Suprapubic skin (tissue), 4 donors: ENCODE measurements at regions not wholly inside any gene's neighbourhood (a gene's known extent, or its start where the extent isn't known, plus 50 kb on each side); places are given as distances from the start of the nearest gene placed in this dataset.

Experiments used
- DNase-seq, 2 donors: peaks; one replicate each; pipeline ENCODE4 v3.0.0-alpha.2; 2019; ENCODE audit warnings: low spot score in 2 of 2
- H3K27ac ChIP-seq: fragments of 200-600 bp; sonication (generic); one replicate; pipeline ENCODE4 v1.5.1; 2019
- H3K27me3 ChIP-seq: fragments of 200-600 bp; sonication (generic); one replicate; pipeline ENCODE4 v1.5.1; 2019
- H3K36me3 ChIP-seq: fragments of 200-600 bp; sonication (generic); one replicate; pipeline ENCODE4 v1.5.1; 2019
- H3K4me1 ChIP-seq: fragments of 200-600 bp; sonication (generic); one replicate; pipeline ENCODE4 v1.5.1; 2019
- H3K4me3 ChIP-seq: fragments of 200-600 bp; sonication (generic); one replicate; pipeline ENCODE4 v1.5.1; 2019; ENCODE audit warnings: mild to moderate bottlenecking
- H3K9me3 ChIP-seq: fragments of 200-600 bp; sonication (generic); one replicate; pipeline ENCODE4 v1.5.1; 2019
- CTCF ChIP-seq, 2 donors: fragments of 200-600 bp in 1 of 2; fragments of 450-650 bp in 1 of 2; sonication (generic) in 1 of 2; IDR thresholded peaks; one replicate each; pipeline ENCODE4 v1.5.1; 2016 to 2019; ENCODE audit warnings: antibody characterized with exemption in 2 of 2, mild to moderate bottlenecking in 1 of 2, moderate library complexity in 1 of 2
- EP300 ChIP-seq: sonication (generic); formaldehyde crosslinking; IDR thresholded peaks from one replicate; pipeline ENCODE4 v1.6.1; 2017; ENCODE audit warnings: antibody characterized with exemption
- POLR2A ChIP-seq, 2 donors: fragments of 450-650 bp; IDR thresholded peaks; one replicate each; pipeline ENCODE4 v1.6.1; 2017; ENCODE audit warnings: antibody characterized with exemption in 2 of 2, mild to moderate bottlenecking in 2 of 2, moderate library complexity in 2 of 2
- POLR2AphosphoS5 ChIP-seq, 3 donors: sonication (generic); formaldehyde crosslinking; IDR thresholded peaks; one replicate each; pipeline ENCODE4 v1.6.1; 2017; ENCODE audit warnings: antibody characterized with exemption in 3 of 3
- WGBS: methylation state at CpG from one replicate; pipeline ENCODE4 v1.1.5; 2018; 5-methylcytosine and 5-hydroxymethylcytosine counted together

GRCh38 chr9:31114346-31114745 lies 1270.1 kb upstream of the ACO1 start:
- 82% methylated on average over 1 of the region's 1 CpG for WGBS
- H3K27me3 ChIP-seq: no peaks in the 10 kb centered on the region
- DNase-seq: no peak
- H3K4me3 ChIP-seq: no peak overlapping the region
- H3K27ac ChIP-seq: no peak overlapping the region
- H3K4me1 ChIP-seq: no peaks in the 10 kb centered on the region
- H3K9me3 ChIP-seq: no peaks in the 10 kb centered on the region
- TF ChIP-seq POLR2A (IDR thresholded peaks at IDR 0.05) (no peak), POLR2AphosphoS5 (IDR thresholded peaks at IDR 0.05) (no peak), CTCF (IDR thresholded peaks at IDR 0.05) (no peak), EP300 (no peak)
- no peaks in the 10 kb centered on the region for H3K36me3 ChIP-seq

GRCh38 chr9:31119890-31120454 lies 1264.5 kb upstream of the ACO1 start:
- no peak overlapping the region for H3K4me3 ChIP-seq
- no peaks in the 10 kb centered on the region for H3K9me3 ChIP-seq
- no peak overlapping the region for H3K27ac ChIP-seq
- H3K4me1 ChIP-seq: no peaks in the 10 kb centered on the region
- no peaks in the 10 kb centered on the region for H3K36me3 ChIP-seq
- H3K27me3 ChIP-seq: no peaks in the 10 kb centered on the region
- TF ChIP-seq CTCF (IDR thresholded peaks at IDR 0.05) (no peak), POLR2A (IDR thresholded peaks at IDR 0.05) (no peak), EP300 (no peak), POLR2AphosphoS5 (IDR thresholded peaks at IDR 0.05) (no peak)
- WGBS: 55% methylated on average over 5 of the region's 5 CpGs
- DNase-seq: no peak

- Histone ChIP-seq H3K4me1 (no peaks in the 10 kb centered on the region), H3K27ac (no peak overlapping the region), H3K4me3 (no peak overlapping the region), H3K36me3 (no peaks in the 10 kb centered on the region), H3K9me3 (no peaks in the 10 kb centered on the region), H3K27me3 (no peaks in the 10 kb centered on the region)
- TF ChIP-seq POLR2A (IDR thresholded peaks at IDR 0.05): no peak
- WGBS: 32% methylated on average over 1 of the region's 1 CpG
- no peak for DNase-seq
These were observed 1260.1 kb upstream of the ACO1 start for GRCh38 chr9:31124389-31124788.

DNA sequence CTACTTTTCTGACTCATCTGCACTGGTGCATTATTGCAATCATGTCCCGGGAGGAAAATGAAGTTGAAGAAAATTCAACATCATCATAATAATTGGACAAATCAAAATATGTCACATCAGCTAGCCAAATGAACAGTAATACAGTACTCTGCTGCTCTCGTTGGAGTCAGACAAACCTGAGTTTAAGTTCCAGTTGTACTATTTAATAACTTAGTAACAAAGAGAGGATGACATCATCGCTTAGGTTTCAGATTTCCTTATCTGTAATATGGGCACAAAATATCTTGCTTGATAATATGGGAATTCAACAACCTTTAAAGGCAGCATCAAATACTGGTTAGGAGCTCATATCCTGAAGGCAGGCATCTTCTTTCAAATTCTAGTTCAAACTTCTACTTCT lies 1248.9 kb upstream of the ACO1 start:
- DNase-seq: no peak

DNA sequence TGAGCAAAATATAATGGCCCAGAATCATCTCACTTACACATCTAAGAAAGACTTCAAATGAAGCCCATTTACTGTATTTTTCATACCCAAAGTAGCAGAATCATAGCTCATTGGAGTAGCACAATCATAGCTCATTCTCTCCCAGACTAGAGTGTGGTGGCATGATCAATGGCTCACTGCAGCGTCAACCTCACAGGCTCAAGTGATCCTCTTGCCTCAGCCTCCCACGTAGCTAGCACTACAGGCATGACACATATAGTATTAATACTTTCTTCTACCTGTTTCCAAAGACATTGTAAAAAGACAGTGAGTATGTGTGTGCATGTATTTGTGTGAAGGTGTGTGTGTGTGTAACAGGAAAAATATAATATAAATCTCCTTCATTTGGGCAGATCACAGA lies 1247.9 kb upstream of the ACO1 start:
- 87% methylated on average over 2 of the region's 2 CpGs for WGBS
- no peak overlapping the region for H3K4me3 ChIP-seq
- H3K9me3 ChIP-seq: no peaks in the 10 kb centered on the region
- no peaks in the 10 kb centered on the region for H3K36me3 ChIP-seq
- no peaks in the 10 kb centered on the region for H3K4me1 ChIP-seq
- no peaks in the 10 kb centered on the region for H3K27me3 ChIP-seq
- DNase-seq: no peak
- TF ChIP-seq POLR2A (IDR thresholded peaks at IDR 0.05): no peak
- no peak for TF ChIP-seq CTCF (IDR thresholded peaks at IDR 0.05)
- TF ChIP-seq EP300: no peak
- TF ChIP-seq POLR2AphosphoS5 (IDR thresholded peaks at IDR 0.05): no peak
- H3K27ac ChIP-seq: no peak overlapping the region

More for the DNA sequence above, 1248.9 kb upstream of the ACO1 start:
- no peaks in the 10 kb centered on the region for H3K27me3 ChIP-seq
- no peak overlapping the region for H3K27ac ChIP-seq
- TF ChIP-seq CTCF (IDR thresholded peaks at IDR 0.05) (no peak), POLR2A (IDR thresholded peaks at IDR 0.05) (no peak), EP300 (no peak), POLR2AphosphoS5 (IDR thresholded peaks at IDR 0.05) (no peak)
- WGBS: 84% methylated on average over 3 of the region's 3 CpGs
- H3K9me3 ChIP-seq: no peaks in the 10 kb centered on the region
- H3K4me3 ChIP-seq: no peak overlapping the region
- H3K36me3 ChIP-seq: no peaks in the 10 kb centered on the region
- no peaks in the 10 kb centered on the region for H3K4me1 ChIP-seq
